PC-9 (cell line): ENCODE measurements at regions not wholly inside any gene's neighbourhood (a gene's known extent, or its start where the extent isn't known, plus 50 kb on each side); places are given as distances from the start of the nearest gene placed in this dataset.

ENCODE experiments used
- EZH2 ChIP-seq: fragments of 200-600 bp; sonication (generic); IDR thresholded peaks from 2 replicates; pipeline ENCODE4 v1.8.0; 2017; ENCODE audit warnings: antibody characterized with exemption, low read depth
- TF ChIP-seq, protein P1 (sequence below): fragments of 200-600 bp; sonication (generic); conservative IDR thresholded peaks from 2 replicates; pipeline ENCODE4 v1.6.1; 2017; ENCODE audit warnings: mixed run types, antibody characterized with exemption, mild to moderate bottlenecking, moderate library complexity

DNA sequence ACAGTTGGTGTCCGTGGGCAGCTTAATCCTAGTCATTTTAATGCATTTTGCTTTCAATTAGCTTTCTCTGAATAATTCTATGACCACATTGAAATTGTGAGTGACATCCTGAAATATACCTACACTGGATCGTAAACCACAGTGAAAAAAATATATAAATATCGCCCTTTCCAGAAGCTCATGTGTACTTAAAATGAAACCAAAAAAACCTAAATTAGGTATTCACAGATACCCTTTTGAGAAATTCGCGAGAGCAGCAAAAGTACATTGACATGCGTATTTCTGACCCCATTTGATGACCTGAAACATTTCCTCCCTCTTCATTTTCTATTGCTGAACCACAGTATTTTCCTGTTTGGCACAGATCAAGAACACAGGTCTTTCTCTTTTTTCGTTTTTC lies 253.8 kb downstream of the LTN1 start:
- TF ChIP-seq, protein P1, sequence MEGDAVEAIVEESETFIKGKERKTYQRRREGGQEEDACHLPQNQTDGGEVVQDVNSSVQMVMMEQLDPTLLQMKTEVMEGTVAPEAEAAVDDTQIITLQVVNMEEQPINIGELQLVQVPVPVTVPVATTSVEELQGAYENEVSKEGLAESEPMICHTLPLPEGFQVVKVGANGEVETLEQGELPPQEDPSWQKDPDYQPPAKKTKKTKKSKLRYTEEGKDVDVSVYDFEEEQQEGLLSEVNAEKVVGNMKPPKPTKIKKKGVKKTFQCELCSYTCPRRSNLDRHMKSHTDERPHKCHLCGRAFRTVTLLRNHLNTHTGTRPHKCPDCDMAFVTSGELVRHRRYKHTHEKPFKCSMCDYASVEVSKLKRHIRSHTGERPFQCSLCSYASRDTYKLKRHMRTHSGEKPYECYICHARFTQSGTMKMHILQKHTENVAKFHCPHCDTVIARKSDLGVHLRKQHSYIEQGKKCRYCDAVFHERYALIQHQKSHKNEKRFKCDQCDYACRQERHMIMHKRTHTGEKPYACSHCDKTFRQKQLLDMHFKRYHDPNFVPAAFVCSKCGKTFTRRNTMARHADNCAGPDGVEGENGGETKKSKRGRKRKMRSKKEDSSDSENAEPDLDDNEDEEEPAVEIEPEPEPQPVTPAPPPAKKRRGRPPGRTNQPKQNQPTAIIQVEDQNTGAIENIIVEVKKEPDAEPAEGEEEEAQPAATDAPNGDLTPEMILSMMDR, result no peak
- TF ChIP-seq EZH2, result no peak
